Heart left ventricle (tissue), 13 donors: ENCODE measurements at regions not wholly inside any gene's neighbourhood (a gene's known extent, or its start where the extent isn't known, plus 50 kb on each side); places are given as distances from the start of the nearest gene placed in this dataset.

Experiments used
- CTCF ChIP-seq, 12 donors: fragments of 200-600 bp; sonication (generic) in 4 of 12; IDR thresholded peaks; one replicate each; pipeline versions ENCODE4 v1.5.0 to v1.8.0; 2018 to 2022; ENCODE audit warnings: antibody characterized with exemption in 12 of 12, mild to moderate bottlenecking in 5 of 12
- POLR2A ChIP-seq, 2 donors: fragments of 450-650 bp; IDR thresholded peaks; one replicate each; pipeline ENCODE4 v1.6.1; 2017; ENCODE audit warnings: antibody characterized with exemption in 2 of 2, mild to moderate bottlenecking in 2 of 2, moderate library complexity in 2 of 2
- donor health status: ischemic (EF 13 %, LVEDD 7.1; RV severe dilation, severe dysfunction).
- donor health status: DM: no; HTN: yes; CAD: no.
- donor health status: DM: no; HTN: no; CAD: no.
- donor health status: ischemic (EF 25% LVEDD 6.9; RV normal size, moderate dysfunction).
- donor health status: ischemic (EF 25% LVEDD 5.7; RV mildly dilated, moderate dysfunction).
- donor health status: ischemic (EF 35%, LVEDD 5.7; RV mildly dilated, moderate dysfunction).
- donor health status: nonischemic (EF 11% LVEDD 7.7; RV severe dilation, severe dysfunction).
- donor health status: DM: yes; HTN: yes; CAD: no.
- donor health status: PGD.
- donor health status: ischemic (EF 29% LVEDD 5.4; RV normal size, mild dysfunction).
- donor health status: nonischemic (EF 23%, LVEDD 6.1; RV moderate dilation, normal function).

GRCh38 chr9:25224996-25225395 is 453.2 kb downstream of the TUSC1 start:
- TF ChIP-seq POLR2A (IDR thresholded peaks at IDR 0.05) (no peak), CTCF (IDR thresholded peaks at IDR 0.05) (no peak)
